Upper lobe of right lung (tissue), 1 donor: ENCODE measurements at regions not wholly inside any gene's neighbourhood (a gene's known extent, or its start where the extent isn't known, plus 50 kb on each side); places are given as distances from the start of the nearest gene placed in this dataset.

Experiments
- ATAC-seq: fragments of 200-7000 bp; cut with Tn5 transposase; one replicate; pipeline ENCODE4 v1.9.1; 2020; ENCODE audit warnings: mild to moderate bottlenecking, moderate library complexity
- DNase-seq: peaks from one replicate; pipeline ENCODE4 v3.0.0-alpha.2; 2020
- H3K27ac ChIP-seq: fragments of 200-600 bp; one replicate; pipeline ENCODE4 v1.8.0; 2022
- H3K27me3 ChIP-seq: fragments of 200-600 bp; one replicate; pipeline ENCODE4 v1.8.0; 2022; ENCODE audit warnings: mild to moderate bottlenecking
- H3K36me3 ChIP-seq: fragments of 200-600 bp; one replicate; pipeline ENCODE4 v1.8.0; 2022
- H3K4me1 ChIP-seq: fragments of 200-600 bp; one replicate; pipeline ENCODE4 v1.8.0; 2022
- H3K4me3 ChIP-seq: fragments of 200-600 bp; one replicate; pipeline ENCODE4 v1.8.0; 2022; ENCODE audit warnings: mild to moderate bottlenecking
- H3K9me3 ChIP-seq: fragments of 200-600 bp; one replicate; pipeline ENCODE4 v1.8.0; 2022
- intact Hi-C: fragments of 100-400 bp; cut with DNase I; formaldehyde crosslinking; loops from one replicate; pipeline ENCODE4 v1.11.0; 2022
- TF ChIP-seq, protein P1 (sequence below): fragments of 200-600 bp; IDR thresholded peaks from one replicate; pipeline ENCODE4 v1.8.0; 2022; ENCODE audit warnings: antibody characterized with exemption
- donor health status: DM: no; HTN: yes; CAD: no; lungs with severe emphysema.

- DNase-seq (no peak), ATAC-seq (no peak)
- Histone ChIP-seq H3K9me3 (no peaks in the 10 kb centered on the region), H3K36me3 (no peaks in the 10 kb centered on the region), H3K4me1 (no peaks in the 10 kb centered on the region), H3K4me3 (no peak overlapping the region), H3K27me3 (peaks cover 5% of the 10 kb centered on the region), H3K27ac (no peak overlapping the region)
- TF ChIP-seq, protein P1, sequence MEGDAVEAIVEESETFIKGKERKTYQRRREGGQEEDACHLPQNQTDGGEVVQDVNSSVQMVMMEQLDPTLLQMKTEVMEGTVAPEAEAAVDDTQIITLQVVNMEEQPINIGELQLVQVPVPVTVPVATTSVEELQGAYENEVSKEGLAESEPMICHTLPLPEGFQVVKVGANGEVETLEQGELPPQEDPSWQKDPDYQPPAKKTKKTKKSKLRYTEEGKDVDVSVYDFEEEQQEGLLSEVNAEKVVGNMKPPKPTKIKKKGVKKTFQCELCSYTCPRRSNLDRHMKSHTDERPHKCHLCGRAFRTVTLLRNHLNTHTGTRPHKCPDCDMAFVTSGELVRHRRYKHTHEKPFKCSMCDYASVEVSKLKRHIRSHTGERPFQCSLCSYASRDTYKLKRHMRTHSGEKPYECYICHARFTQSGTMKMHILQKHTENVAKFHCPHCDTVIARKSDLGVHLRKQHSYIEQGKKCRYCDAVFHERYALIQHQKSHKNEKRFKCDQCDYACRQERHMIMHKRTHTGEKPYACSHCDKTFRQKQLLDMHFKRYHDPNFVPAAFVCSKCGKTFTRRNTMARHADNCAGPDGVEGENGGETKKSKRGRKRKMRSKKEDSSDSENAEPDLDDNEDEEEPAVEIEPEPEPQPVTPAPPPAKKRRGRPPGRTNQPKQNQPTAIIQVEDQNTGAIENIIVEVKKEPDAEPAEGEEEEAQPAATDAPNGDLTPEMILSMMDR, result no peak
- intact Hi-C loops, result no loop called here
Observed at GRCh38 chr3:10577486-10577885, 72.1 kb upstream of the ATP2B2 start.

DNA sequence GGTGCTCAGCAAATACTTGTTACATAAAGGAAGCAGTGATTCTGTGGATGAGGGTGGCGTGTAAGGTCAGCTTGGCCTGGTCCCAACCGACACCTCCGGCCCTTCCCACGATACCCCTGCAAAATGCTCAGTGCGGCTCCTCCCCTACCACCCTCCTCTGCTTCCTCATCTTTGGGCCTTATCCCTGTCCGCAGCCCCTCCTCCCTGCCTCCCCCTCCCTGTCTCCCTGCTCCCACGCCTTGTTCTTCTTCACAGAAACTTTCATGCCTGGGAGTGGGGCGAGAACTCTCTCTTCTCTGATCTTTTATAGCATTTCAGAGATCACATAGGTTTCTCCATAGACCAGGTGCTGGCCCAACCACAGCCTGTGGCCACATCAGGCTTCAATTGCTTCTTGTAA, 75.0 kb upstream of the ATP2B2 start:
- no peak overlapping the region for H3K4me3 ChIP-seq
- TF ChIP-seq, protein P1, result no peak
- DNase-seq, result no peak
- no peaks in the 10 kb centered on the region for H3K36me3 ChIP-seq
- intact Hi-C loops, result no loop called here
- no peak overlapping the region for H3K27ac ChIP-seq
- H3K27me3 ChIP-seq, result peaks cover 5% of the 10 kb centered on the region
- ATAC-seq, result no peak
- H3K4me1 ChIP-seq, result no peaks in the 10 kb centered on the region
- no peaks in the 10 kb centered on the region for H3K9me3 ChIP-seq

DNA sequence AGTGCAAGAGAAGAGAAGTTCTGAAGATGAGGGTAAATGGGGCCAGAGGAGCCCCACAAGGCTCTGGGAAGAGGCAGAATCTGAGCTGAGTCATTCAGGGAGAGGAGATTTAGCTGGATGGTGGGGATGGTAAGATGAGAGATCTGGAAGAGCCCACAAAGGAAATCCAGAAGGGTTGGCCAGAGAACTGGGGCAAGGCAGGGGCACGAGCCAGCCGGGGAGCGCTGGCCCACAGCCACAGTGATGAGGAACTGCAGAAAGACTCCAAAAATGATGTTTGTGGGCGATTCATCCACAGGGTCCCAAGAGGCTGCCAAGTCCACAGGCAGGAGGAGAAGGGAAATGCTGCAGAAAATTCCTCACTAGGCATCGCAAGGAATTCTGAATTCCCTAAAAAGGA, 75.9 kb upstream of the ATP2B2 start:
- H3K27me3 ChIP-seq, result peaks cover 5% of the 10 kb centered on the region
- TF ChIP-seq, protein P1, result no peak
- no peaks in the 10 kb centered on the region for H3K9me3 ChIP-seq
- intact Hi-C loops, result no loop called here
- no peaks in the 10 kb centered on the region for H3K36me3 ChIP-seq
- no peak overlapping the region for H3K27ac ChIP-seq
- no peaks in the 10 kb centered on the region for H3K4me1 ChIP-seq
- ATAC-seq, result no peak
- DNase-seq, result no peak
- no peak overlapping the region for H3K4me3 ChIP-seq

- Histone ChIP-seq H3K36me3 (no peaks in the 10 kb centered on the region), H3K27me3 (peaks cover 5% of the 10 kb centered on the region), H3K9me3 (no peaks in the 10 kb centered on the region), H3K4me3 (no peak overlapping the region), H3K27ac (no peak overlapping the region), H3K4me1 (no peaks in the 10 kb centered on the region)
- DNase-seq, result no peak
- TF ChIP-seq, protein P1, result no peak
- ATAC-seq, result no peak
- intact Hi-C loops, result no loop called here
Observed at GRCh38 chr3:10581716-10582115, 76.3 kb upstream of the ATP2B2 start.

- DNase-seq (no peak), ATAC-seq (no peak)
- H3K27me3 ChIP-seq, result peaks cover 5% of the 10 kb centered on the region
- intact Hi-C loops, result no loop called here
- TF ChIP-seq, protein P1, result no peak
- no peaks in the 10 kb centered on the region for H3K4me1 ChIP-seq
- no peaks in the 10 kb centered on the region for H3K9me3 ChIP-seq
- H3K4me3 ChIP-seq, result no peak overlapping the region
- H3K36me3 ChIP-seq, result no peaks in the 10 kb centered on the region
- no peak overlapping the region for H3K27ac ChIP-seq
Observed at GRCh38 chr3:10582733-10583132, 77.3 kb upstream of the ATP2B2 start.
